ENCODE measurements at regions not wholly inside any gene's neighbourhood (a gene's known extent, or its start where the extent isn't known, plus 50 kb on each side); places are given as distances from the start of the nearest gene placed in this dataset.

GRCh38 chr17:52681480-52681879, 523.0 kb upstream of the CA10 start:
- no peak overlapping the region for H3K9ac ChIP-seq (ENCODE audit: low read length)
- no peak for DNase-seq (ENCODE audit: low read depth)
- no peak overlapping the region for H3K4me3 ChIP-seq (ENCODE audit: low read length)
- H3K27me3 ChIP-seq (replicated peaks; ENCODE audit: control insufficient read depth, insufficient read depth, low read length) = no peaks in the 10 kb centered on the region
- peaks cover 19% of the 10 kb centered on the region for H3K9me3 ChIP-seq (ENCODE audit: control insufficient read depth, low read length)
- H3K36me3 ChIP-seq (ENCODE audit: control insufficient read depth, insufficient read depth, low read length, severe bottlenecking) = no peaks in the 10 kb centered on the region
- H3K4me1 ChIP-seq (ENCODE audit: control insufficient read depth, insufficient read depth, low read length) = no peaks in the 10 kb centered on the region

GRCh38 chr17:52678211-52678610, 519.7 kb upstream of the CA10 start:
- H3K9ac ChIP-seq (ENCODE audit: low read length) = no peak overlapping the region
- H3K36me3 ChIP-seq (ENCODE audit: control insufficient read depth, insufficient read depth, low read length, severe bottlenecking) = no peaks in the 10 kb centered on the region
- no peaks in the 10 kb centered on the region for H3K27me3 ChIP-seq (replicated peaks; ENCODE audit: control insufficient read depth, insufficient read depth, low read length)
- H3K4me1 ChIP-seq (ENCODE audit: control insufficient read depth, insufficient read depth, low read length) = no peaks in the 10 kb centered on the region
- no peak for DNase-seq (ENCODE audit: low read depth)
- H3K4me3 ChIP-seq (ENCODE audit: low read length) = no peak overlapping the region
- H3K9me3 ChIP-seq (ENCODE audit: control insufficient read depth, low read length) = peaks cover 19% of the 10 kb centered on the region

GRCh38 chr17:52674686-52675085, 516.2 kb upstream of the CA10 start:
- no peaks in the 10 kb centered on the region for H3K27me3 ChIP-seq (replicated peaks; ENCODE audit: control insufficient read depth, insufficient read depth, low read length)
- H3K4me1 ChIP-seq (ENCODE audit: control insufficient read depth, insufficient read depth, low read length) = no peaks in the 10 kb centered on the region
- H3K9me3 ChIP-seq (ENCODE audit: control insufficient read depth, low read length) = peaks cover 7% of the 10 kb centered on the region
- no peak overlapping the region for H3K9ac ChIP-seq (ENCODE audit: low read length)
- no peaks in the 10 kb centered on the region for H3K36me3 ChIP-seq (ENCODE audit: control insufficient read depth, insufficient read depth, low read length, severe bottlenecking)
- DNase-seq (ENCODE audit: low read depth) = no peak
- H3K4me3 ChIP-seq (ENCODE audit: low read length) = no peak overlapping the region

- no peak overlapping the region for H3K4me3 ChIP-seq (ENCODE audit: low read length)
- no peaks in the 10 kb centered on the region for H3K4me1 ChIP-seq (ENCODE audit: control insufficient read depth, insufficient read depth, low read length)
- no peak for DNase-seq (ENCODE audit: low read depth)
- no peaks in the 10 kb centered on the region for H3K27me3 ChIP-seq (replicated peaks; ENCODE audit: control insufficient read depth, insufficient read depth, low read length)
- H3K9me3 ChIP-seq (ENCODE audit: control insufficient read depth, low read length) = no peaks in the 10 kb centered on the region
- no peaks in the 10 kb centered on the region for H3K36me3 ChIP-seq (ENCODE audit: control insufficient read depth, insufficient read depth, low read length, severe bottlenecking)
- H3K9ac ChIP-seq (ENCODE audit: low read length) = no peak overlapping the region
These were observed 515.3 kb upstream of the CA10 start for GRCh38 chr17:52673791-52674190.

GRCh38 chr17:52666264-52666663, 507.8 kb upstream of the CA10 start:
- Histone ChIP-seq H3K9me3 (ENCODE audit: control insufficient read depth, low read length) (peaks cover 3% of the 10 kb centered on the region), H3K27me3 (replicated peaks; ENCODE audit: control insufficient read depth, insufficient read depth, low read length) (no peaks in the 10 kb centered on the region), H3K36me3 (ENCODE audit: control insufficient read depth, insufficient read depth, low read length, severe bottlenecking) (no peaks in the 10 kb centered on the region)

GRCh38 chr17:52660692-52661091, 502.2 kb upstream of the CA10 start:
- Histone ChIP-seq H3K4me1 (ENCODE audit: control insufficient read depth, insufficient read depth, low read length) (no peaks in the 10 kb centered on the region), H3K9me3 (ENCODE audit: control insufficient read depth, low read length) (no peaks in the 10 kb centered on the region), H3K36me3 (ENCODE audit: control insufficient read depth, insufficient read depth, low read length, severe bottlenecking) (no peaks in the 10 kb centered on the region), H3K27me3 (replicated peaks; ENCODE audit: control insufficient read depth, insufficient read depth, low read length) (no peaks in the 10 kb centered on the region), H3K4me3 (ENCODE audit: low read length) (no peak overlapping the region), H3K9ac (ENCODE audit: low read length) (no peak overlapping the region)
- no peak for DNase-seq (ENCODE audit: low read depth)

More at GRCh38 chr17:52666264-52666663, 507.8 kb upstream of the CA10 start:
- no peak overlapping the region for H3K9ac ChIP-seq (ENCODE audit: low read length)
- DNase-seq (ENCODE audit: low read depth) = no peak
- no peaks in the 10 kb centered on the region for H3K4me1 ChIP-seq (ENCODE audit: control insufficient read depth, insufficient read depth, low read length)
- no peak overlapping the region for H3K4me3 ChIP-seq (ENCODE audit: low read length)

- H3K9me3 ChIP-seq (ENCODE audit: control insufficient read depth, low read length) = no peaks in the 10 kb centered on the region
- no peak overlapping the region for H3K4me3 ChIP-seq (ENCODE audit: low read length)
- no peaks in the 10 kb centered on the region for H3K36me3 ChIP-seq (ENCODE audit: control insufficient read depth, insufficient read depth, low read length, severe bottlenecking)
- no peaks in the 10 kb centered on the region for H3K4me1 ChIP-seq (ENCODE audit: control insufficient read depth, insufficient read depth, low read length)
- no peaks in the 10 kb centered on the region for H3K27me3 ChIP-seq (replicated peaks; ENCODE audit: control insufficient read depth, insufficient read depth, low read length)
- no peak overlapping the region for H3K9ac ChIP-seq (ENCODE audit: low read length)
- no peak for DNase-seq (ENCODE audit: low read depth)
These were observed 494.5 kb upstream of the CA10 start for GRCh38 chr17:52653014-52653413.

- Histone ChIP-seq H3K36me3 (ENCODE audit: control insufficient read depth, insufficient read depth, low read length, severe bottlenecking) (no peaks in the 10 kb centered on the region), H3K4me3 (ENCODE audit: low read length) (no peak overlapping the region), H3K9ac (ENCODE audit: low read length) (no peak overlapping the region), H3K4me1 (ENCODE audit: control insufficient read depth, insufficient read depth, low read length) (no peaks in the 10 kb centered on the region), H3K9me3 (ENCODE audit: control insufficient read depth, low read length) (no peaks in the 10 kb centered on the region), H3K27me3 (replicated peaks; ENCODE audit: control insufficient read depth, insufficient read depth, low read length) (no peaks in the 10 kb centered on the region)
- DNase-seq (ENCODE audit: low read depth) = no peak
These were observed 490.5 kb upstream of the CA10 start for GRCh38 chr17:52648995-52649394.

GRCh38 chr17:52647411-52647810, 488.9 kb upstream of the CA10 start:
- Histone ChIP-seq H3K9me3 (ENCODE audit: control insufficient read depth, low read length) (no peaks in the 10 kb centered on the region), H3K36me3 (ENCODE audit: control insufficient read depth, insufficient read depth, low read length, severe bottlenecking) (no peaks in the 10 kb centered on the region), H3K4me3 (ENCODE audit: low read length) (no peak overlapping the region), H3K27me3 (replicated peaks; ENCODE audit: control insufficient read depth, insufficient read depth, low read length) (no peaks in the 10 kb centered on the region), H3K4me1 (ENCODE audit: control insufficient read depth, insufficient read depth, low read length) (no peaks in the 10 kb centered on the region), H3K9ac (ENCODE audit: low read length) (no peak overlapping the region)
- DNase-seq (ENCODE audit: low read depth) = no peak

- no peak overlapping the region for H3K9ac ChIP-seq (ENCODE audit: low read length)
- H3K36me3 ChIP-seq (ENCODE audit: control insufficient read depth, insufficient read depth, low read length, severe bottlenecking) = no peaks in the 10 kb centered on the region
- H3K4me1 ChIP-seq (ENCODE audit: control insufficient read depth, insufficient read depth, low read length) = no peaks in the 10 kb centered on the region
- peaks cover under 1% of the 10 kb centered on the region for H3K9me3 ChIP-seq (ENCODE audit: control insufficient read depth, low read length)
- DNase-seq (ENCODE audit: low read depth) = no peak
- no peak overlapping the region for H3K4me3 ChIP-seq (ENCODE audit: low read length)
- no peaks in the 10 kb centered on the region for H3K27me3 ChIP-seq (replicated peaks; ENCODE audit: control insufficient read depth, insufficient read depth, low read length)
These were observed 477.9 kb upstream of the CA10 start for GRCh38 chr17:52636443-52636842.

- no peaks in the 10 kb centered on the region for H3K9me3 ChIP-seq (ENCODE audit: control insufficient read depth, low read length)
These were observed 448.1 kb upstream of the CA10 start for GRCh38 chr17:52606590-52606989.

GRCh38 chr17:52606098-52606497, 447.6 kb upstream of the CA10 start:
- Histone ChIP-seq H3K9ac (ENCODE audit: low read length) (no peak overlapping the region), H3K9me3 (ENCODE audit: control insufficient read depth, low read length) (no peaks in the 10 kb centered on the region), H3K27me3 (replicated peaks; ENCODE audit: control insufficient read depth, insufficient read depth, low read length) (no peaks in the 10 kb centered on the region), H3K4me1 (ENCODE audit: control insufficient read depth, insufficient read depth, low read length) (no peaks in the 10 kb centered on the region), H3K4me3 (ENCODE audit: low read length) (no peak overlapping the region), H3K36me3 (ENCODE audit: control insufficient read depth, insufficient read depth, low read length, severe bottlenecking) (no peaks in the 10 kb centered on the region)
- DNase-seq (ENCODE audit: low read depth) = no peak

More at GRCh38 chr17:52606590-52606989, 448.1 kb upstream of the CA10 start:
- Histone ChIP-seq H3K27me3 (replicated peaks; ENCODE audit: control insufficient read depth, insufficient read depth, low read length) (no peaks in the 10 kb centered on the region), H3K9ac (ENCODE audit: low read length) (no peak overlapping the region), H3K4me1 (ENCODE audit: control insufficient read depth, insufficient read depth, low read length) (no peaks in the 10 kb centered on the region), H3K36me3 (ENCODE audit: control insufficient read depth, insufficient read depth, low read length, severe bottlenecking) (no peaks in the 10 kb centered on the region), H3K4me3 (ENCODE audit: low read length) (no peak overlapping the region)
- no peak for DNase-seq (ENCODE audit: low read depth)
